Small intestine (tissue), 7 donors: ENCODE measurements at regions not wholly inside any gene's neighbourhood (a gene's known extent, or its start where the extent isn't known, plus 50 kb on each side); places are given as distances from the start of the nearest gene placed in this dataset.

Experiments used
- DNase-seq, 2 donors: peaks; one replicate each; pipeline versions ENCODE4 v3.0.0 to v3.0.0-alpha.2; 2013
- FAIRE-seq: peaks from 2 replicates; lab custom pipeline; 2012; peaks lifted over from hg19 to GRCh38; lab: Jason Lieb, UNC
- H3K27ac ChIP-seq, 3 donors: one replicate each; pipeline ENCODE4 v1.5.1; 2013; ENCODE audit warnings: low read length in 2 of 3, mild to moderate bottlenecking in 2 of 3, control low read depth in 1 of 3, inconsistent platforms in 1 of 3, low read depth in 1 of 3, moderate library complexity in 1 of 3
- H3K27me3 ChIP-seq, 3 donors: one replicate each; pipeline ENCODE4 v1.6.1; 2013; ENCODE audit warnings: low read length in 3 of 3, inconsistent platforms in 1 of 3; ENCODE audit not compliant: control insufficient read depth in 3 of 3, insufficient read depth in 3 of 3
- H3K36me3 ChIP-seq, 3 donors: one replicate each; pipeline ENCODE4 v1.6.1; 2013; ENCODE audit warnings: low read length in 3 of 3, inconsistent platforms in 1 of 3, low read depth in 1 of 3, mild to moderate bottlenecking in 1 of 3, moderate library complexity in 1 of 3; ENCODE audit not compliant: control insufficient read depth in 3 of 3, insufficient read depth in 2 of 3
- H3K4me1 ChIP-seq, 3 donors: one replicate each; pipeline ENCODE4 v1.6.1; 2013; ENCODE audit warnings: low read length in 2 of 3, inconsistent platforms in 1 of 3, low read depth in 1 of 3, mild to moderate bottlenecking in 1 of 3, moderate library complexity in 1 of 3; ENCODE audit not compliant: control insufficient read depth in 3 of 3, insufficient read depth in 2 of 3
- H3K4me3 ChIP-seq, 3 donors: one replicate each; pipeline ENCODE4 v1.5.1; 2013; ENCODE audit warnings: low read length in 3 of 3, control low read depth in 1 of 3, inconsistent platforms in 1 of 3, low read depth in 1 of 3, mild to moderate bottlenecking in 1 of 3, moderate library complexity in 1 of 3
- H3K9me3 ChIP-seq, 2 donors: one replicate each; pipeline ENCODE4 v1.6.1; 2013; ENCODE audit warnings: low read depth in 1 of 2, low read length in 1 of 2; ENCODE audit not compliant: control insufficient read depth in 2 of 2, insufficient read depth in 1 of 2
- WGBS, 3 donors: extraction: QIAGEN DNeasy Blood & Tissue Kit; methylation state at CpG; one replicate each; pipeline ENCODE4 v1.1.7; 2013; 5-methylcytosine and 5-hydroxymethylcytosine counted together
- donor health status: healthy with polysubstance abuse.
- donor health status: control.
- donor health status: control.
- donor health status: Bipolar disorder and iron deficiency.
- donor health status: healthy.

DNA sequence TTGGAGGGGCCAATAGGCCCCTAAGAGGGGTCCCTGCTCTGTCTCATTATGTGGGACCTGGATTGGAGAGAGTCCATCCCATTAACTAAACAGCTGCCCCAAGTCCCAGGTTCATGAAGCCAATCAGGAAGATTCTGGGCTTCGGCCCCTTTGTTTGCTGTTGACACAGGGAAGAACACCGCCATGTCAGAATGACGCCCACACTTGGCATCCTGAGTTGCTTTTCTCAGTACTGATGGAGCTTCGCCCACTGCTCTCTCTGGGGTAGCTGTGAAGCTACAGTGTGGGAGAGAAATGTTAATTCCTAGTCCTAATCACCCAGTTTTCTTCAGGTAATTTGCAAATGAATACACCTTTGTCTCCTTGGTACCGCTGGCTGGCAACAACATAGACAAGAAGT is 264.7 kb downstream of the GLRX3 start:
- DNase-seq (no peak), FAIRE-seq (no peak)
- 78 to 94% (median 84%) methylated on average over 5 of the region's 5 CpGs for WGBS, 3 donors
- Histone ChIP-seq H3K27ac (no peak overlapping the region), H3K4me1 (no peaks in the 10 kb centered on the region), H3K27me3 (no peaks in the 10 kb centered on the region), H3K36me3 (no peaks in the 10 kb centered on the region), H3K9me3 (peaks cover 0 to 5% of the 10 kb centered on the region in 2 donors), H3K4me3 (no peak overlapping the region)

DNA sequence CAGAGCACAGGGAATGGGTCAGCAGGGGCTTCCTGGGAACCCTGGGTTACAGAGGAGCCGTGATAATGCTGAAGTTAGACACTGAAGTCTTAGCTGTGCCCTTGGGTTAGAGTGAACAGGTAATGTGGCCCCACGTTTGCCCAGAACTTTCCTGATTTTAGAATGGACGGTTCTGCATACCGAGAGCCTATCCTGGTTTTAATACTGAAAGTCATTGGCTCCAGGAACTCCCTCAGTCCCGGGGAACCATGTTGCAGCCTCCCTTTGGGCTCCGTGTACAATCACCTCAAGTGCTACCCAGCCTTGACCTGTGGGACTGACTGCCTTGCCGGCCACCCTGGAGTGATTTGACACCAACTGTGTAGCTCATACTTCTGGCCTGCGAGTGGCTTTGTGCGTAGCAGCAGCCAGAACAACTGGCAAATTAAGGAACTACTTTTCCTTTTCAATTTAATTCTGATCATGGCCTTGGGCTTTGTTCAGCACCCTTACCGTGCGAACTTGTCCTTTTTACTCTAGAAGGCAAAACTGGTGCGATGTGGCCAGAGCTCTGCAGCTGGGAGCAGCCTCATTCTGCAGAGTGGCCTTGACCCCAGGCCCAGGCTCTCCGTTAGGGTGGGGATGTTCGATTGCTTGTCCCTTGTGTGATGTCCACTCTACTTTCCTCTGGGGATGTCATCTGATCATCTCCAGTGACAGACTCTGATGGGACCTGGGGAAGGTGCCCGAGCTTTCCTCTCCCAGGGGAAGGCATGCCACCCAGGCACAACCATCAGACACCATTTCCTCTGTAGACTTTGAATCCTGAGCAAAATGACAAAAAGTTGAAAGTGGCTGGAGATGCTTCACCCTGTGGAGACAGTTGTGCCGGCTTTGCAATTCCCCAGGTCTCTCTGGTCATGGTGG is 265.9 kb downstream of the GLRX3 start:
- 85 to 87% (median 86%) methylated on average over 16 of the region's 16 CpGs for WGBS, 3 donors
- FAIRE-seq (no peak), DNase-seq (no peak)

DNA sequence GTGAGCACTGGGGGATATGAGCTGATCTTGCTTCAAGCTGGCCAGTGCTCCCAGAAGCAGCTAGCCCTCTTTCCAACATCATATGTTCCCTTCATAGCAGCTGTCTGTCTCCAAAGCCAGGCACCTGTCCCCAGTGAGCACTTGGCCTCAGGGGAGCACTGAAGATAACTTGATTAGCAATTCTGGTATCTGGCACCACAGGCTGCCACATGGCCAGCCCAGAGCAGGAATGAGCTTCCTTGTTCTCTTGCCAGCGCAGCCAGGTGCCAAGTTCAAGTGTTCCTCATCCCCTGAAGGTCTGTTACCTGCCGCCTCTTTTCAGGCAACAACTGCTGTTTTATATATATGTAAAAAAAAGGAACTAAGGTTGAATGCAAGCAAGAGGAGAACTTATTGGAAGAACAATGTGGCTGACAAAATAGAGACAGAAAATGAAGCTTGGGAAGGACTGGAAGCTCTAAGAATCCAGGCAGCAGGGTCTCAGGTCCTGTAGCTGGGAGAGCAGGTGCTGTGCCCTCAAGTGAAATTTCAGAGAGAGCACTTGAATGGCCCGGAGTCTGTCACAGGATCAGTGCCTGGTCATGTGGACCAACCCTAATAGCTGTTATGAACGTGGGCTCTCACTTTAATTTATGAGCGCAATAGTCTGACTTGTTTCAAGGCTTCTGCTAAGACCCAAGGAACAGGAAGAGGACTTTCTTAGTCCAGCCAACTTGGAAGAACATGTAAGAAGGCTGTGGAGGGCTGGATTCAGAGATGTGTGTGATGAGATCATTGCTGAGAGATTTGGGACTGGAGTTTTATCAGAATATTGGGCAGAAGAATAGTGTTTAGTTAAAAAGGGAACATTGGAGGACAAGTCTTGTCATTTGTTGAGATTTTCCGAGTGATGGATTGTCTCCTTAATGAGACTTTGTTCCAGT is 267.2 kb downstream of the GLRX3 start:
- 37 to 54% (median 53%) methylated on average over 6 of the region's 6 CpGs for WGBS, 3 donors
- FAIRE-seq, result no peak
- H3K9me3 ChIP-seq, result no peaks in the 10 kb centered on the region
- no peak overlapping the region for H3K27ac ChIP-seq
- DNase-seq, result peak in 1 of 2 donors; percentile 55
- H3K4me3 ChIP-seq, result no peak overlapping the region
- H3K36me3 ChIP-seq, result no peaks in the 10 kb centered on the region
- H3K27me3 ChIP-seq, result no peaks in the 10 kb centered on the region
- H3K4me1 ChIP-seq, result no peaks in the 10 kb centered on the region

More for the DNA sequence above, 265.9 kb downstream of the GLRX3 start:
- no peaks in the 10 kb centered on the region for H3K9me3 ChIP-seq
- H3K4me1 ChIP-seq, result no peaks in the 10 kb centered on the region
- no peak overlapping the region for H3K4me3 ChIP-seq
- no peaks in the 10 kb centered on the region for H3K36me3 ChIP-seq
- no peak overlapping the region for H3K27ac ChIP-seq
- H3K27me3 ChIP-seq, result no peaks in the 10 kb centered on the region

DNA sequence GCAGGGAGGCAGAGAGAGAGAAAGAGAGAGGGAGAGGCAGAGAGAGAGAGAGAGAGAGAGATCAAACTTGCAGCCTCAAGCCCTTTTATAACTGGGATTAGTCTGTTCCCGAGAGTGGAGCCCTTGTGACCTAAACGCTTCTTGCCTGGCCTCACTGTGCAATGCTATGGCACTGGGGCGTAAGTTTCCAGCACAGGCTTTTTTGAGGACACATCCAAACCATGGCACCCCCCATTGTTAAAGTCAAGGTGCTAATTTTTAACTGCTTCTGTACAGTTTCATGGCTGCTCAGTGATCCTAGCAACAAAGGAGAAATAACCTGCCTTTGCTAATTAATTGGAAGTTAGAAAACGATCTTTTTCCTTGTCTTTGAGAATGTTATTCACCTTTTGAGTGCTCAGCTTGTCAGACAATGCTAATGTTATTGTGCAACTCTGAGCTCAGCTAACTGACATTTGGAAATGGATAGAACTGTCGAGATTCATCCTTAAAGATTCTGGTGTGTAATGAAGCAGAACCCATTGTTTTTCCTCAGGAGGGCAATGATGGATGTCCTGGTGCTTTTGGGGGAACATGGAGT is 268.4 kb downstream of the GLRX3 start:
- 51 to 59% (median 57%) methylated on average over 5 of the region's 5 CpGs for WGBS, 3 donors
- H3K27ac ChIP-seq, result no peak overlapping the region
- H3K4me1 ChIP-seq, result no peaks in the 10 kb centered on the region
- DNase-seq (no peak), FAIRE-seq (no peak)
- no peaks in the 10 kb centered on the region for H3K9me3 ChIP-seq
- no peaks in the 10 kb centered on the region for H3K27me3 ChIP-seq
- no peaks in the 10 kb centered on the region for H3K36me3 ChIP-seq
- no peak overlapping the region for H3K4me3 ChIP-seq

DNA sequence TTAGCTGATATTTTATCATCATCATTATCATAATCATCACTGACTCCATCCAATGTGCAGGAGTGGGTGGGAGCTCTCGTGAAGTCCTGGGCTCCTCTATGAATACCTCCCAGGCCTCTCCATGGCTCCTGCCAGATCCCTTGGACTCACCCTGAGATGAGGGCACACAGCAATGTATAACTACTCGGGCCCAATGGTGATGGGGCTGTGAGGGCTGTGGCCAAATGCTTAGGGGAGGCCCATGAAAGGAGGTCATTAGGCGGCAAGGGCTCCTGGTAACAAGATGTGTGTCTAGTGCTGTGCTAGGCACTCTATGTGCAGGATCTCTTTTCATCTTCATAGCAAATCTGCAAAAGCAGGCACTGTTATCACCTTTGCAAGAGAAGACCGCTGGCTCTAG is 270.9 kb downstream of the GLRX3 start:
- DNase-seq (no peak), FAIRE-seq (no peak)
- no peak overlapping the region for H3K27ac ChIP-seq
- no peaks in the 10 kb centered on the region for H3K9me3 ChIP-seq
- no peaks in the 10 kb centered on the region for H3K4me1 ChIP-seq
- 70 to 82% (median 77%) methylated on average over 4 of the region's 4 CpGs for WGBS, 3 donors
- no peaks in the 10 kb centered on the region for H3K36me3 ChIP-seq
- no peaks in the 10 kb centered on the region for H3K27me3 ChIP-seq
- H3K4me3 ChIP-seq, result no peak overlapping the region

DNA sequence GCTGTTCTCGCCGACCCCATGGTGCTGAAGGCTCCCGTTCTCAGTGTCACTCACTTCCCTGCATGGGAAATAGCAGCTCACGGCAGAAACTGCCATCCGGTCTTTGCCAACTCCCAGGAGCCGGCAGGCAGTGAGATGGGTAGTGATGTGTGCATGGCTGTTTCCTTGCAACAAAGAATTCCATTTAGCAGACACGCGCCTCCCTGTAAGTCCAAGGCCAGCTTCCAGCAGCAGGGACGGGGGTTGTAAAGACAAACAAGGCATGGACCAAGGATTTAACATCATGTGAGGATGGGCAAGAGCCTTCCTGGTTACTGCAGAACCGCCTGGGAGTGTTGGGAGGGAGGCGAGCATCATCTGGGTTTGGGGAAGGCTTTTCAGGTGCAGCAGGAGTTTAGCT is 273.1 kb downstream of the GLRX3 start:
- 77 to 79% (median 78%) methylated on average over 11 of the region's 11 CpGs for WGBS, 3 donors
- DNase-seq (no peak), FAIRE-seq (no peak)
- no peaks in the 10 kb centered on the region for H3K4me1 ChIP-seq
- H3K36me3 ChIP-seq, result no peaks in the 10 kb centered on the region
- H3K4me3 ChIP-seq, result no peak overlapping the region
- H3K27me3 ChIP-seq, result no peaks in the 10 kb centered on the region
- no peak overlapping the region for H3K27ac ChIP-seq
- no peaks in the 10 kb centered on the region for H3K9me3 ChIP-seq

DNA sequence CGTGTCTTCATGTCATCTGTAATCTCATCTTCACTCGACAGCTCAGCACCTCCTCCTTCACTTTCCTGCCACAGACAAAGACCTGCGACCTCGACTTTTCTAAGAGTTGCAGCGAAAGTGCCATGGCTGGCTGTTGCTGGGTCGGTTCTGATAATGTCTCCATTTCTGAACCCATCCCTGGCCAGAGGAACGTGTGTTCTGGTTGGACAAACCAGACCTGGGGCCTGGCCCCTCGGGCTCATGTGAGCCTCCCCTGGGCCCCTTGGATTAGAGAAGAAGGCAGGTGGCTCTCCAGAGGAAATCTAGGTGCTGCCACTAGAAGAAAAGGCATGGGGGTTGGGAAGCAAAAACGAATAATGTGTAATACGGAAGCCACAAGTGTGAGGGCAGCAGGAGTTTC is 273.7 kb downstream of the GLRX3 start:
- DNase-seq, result no peak
- Histone ChIP-seq H3K4me3 (no peak overlapping the region), H3K36me3 (no peaks in the 10 kb centered on the region), H3K27me3 (no peaks in the 10 kb centered on the region), H3K9me3 (no peaks in the 10 kb centered on the region), H3K27ac (no peak overlapping the region), H3K4me1 (no peaks in the 10 kb centered on the region)
- no peak for FAIRE-seq
- WGBS, 3 donors, result 71 to 79% (median 75%) methylated on average over 10 of the region's 10 CpGs

DNA sequence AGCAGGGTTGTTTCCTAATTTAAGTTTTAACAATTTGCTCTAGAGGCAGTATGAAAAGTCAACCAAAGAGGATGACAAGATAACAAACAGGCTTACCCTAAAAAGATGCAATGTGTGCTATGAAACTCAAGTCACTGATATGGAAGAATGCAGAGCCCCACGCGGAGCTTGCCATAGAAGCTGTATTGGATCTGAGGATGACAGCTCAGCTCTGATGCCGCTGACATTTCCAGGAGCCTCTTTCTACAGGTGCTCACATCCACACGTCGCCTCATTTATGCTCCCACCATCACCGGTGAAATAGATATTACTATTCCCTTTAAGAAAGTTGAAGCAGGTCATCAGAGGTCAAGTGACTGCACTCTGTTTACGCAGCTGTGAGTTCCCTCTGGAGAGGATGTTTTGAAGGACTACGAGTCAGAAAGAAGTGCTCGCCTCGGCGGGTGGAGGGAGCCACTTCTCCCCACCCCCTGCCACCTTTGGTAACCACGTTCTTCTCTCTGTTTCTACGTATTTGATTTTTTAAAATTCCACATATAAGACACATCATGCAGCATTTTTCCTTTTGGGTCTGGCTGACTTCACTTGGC is 275.4 kb downstream of the GLRX3 start:
- no peak overlapping the region for H3K4me3 ChIP-seq
- 39 to 49% (median 43%) methylated on average over 13 of the region's 13 CpGs for WGBS, 3 donors
- no peaks in the 10 kb centered on the region for H3K36me3 ChIP-seq
- no peaks in the 10 kb centered on the region for H3K4me1 ChIP-seq
- DNase-seq, result no peak
- FAIRE-seq, result no peak
- no peaks in the 10 kb centered on the region for H3K27me3 ChIP-seq
- no peak overlapping the region for H3K27ac ChIP-seq
- H3K9me3 ChIP-seq, result no peaks in the 10 kb centered on the region
